GM21515 (cell line): ENCODE measurements at regions not wholly inside any gene's neighbourhood (a gene's known extent, or its start where the extent isn't known, plus 50 kb on each side); places are given as distances from the start of the nearest gene placed in this dataset.

Experiments
- ATAC-seq: cut with Tn5 transposase; IDR thresholded peaks from one replicate; pipeline ENCODE4 v1.9.1; 2021; ENCODE audit not compliant: unreplicated experiment

DNA sequence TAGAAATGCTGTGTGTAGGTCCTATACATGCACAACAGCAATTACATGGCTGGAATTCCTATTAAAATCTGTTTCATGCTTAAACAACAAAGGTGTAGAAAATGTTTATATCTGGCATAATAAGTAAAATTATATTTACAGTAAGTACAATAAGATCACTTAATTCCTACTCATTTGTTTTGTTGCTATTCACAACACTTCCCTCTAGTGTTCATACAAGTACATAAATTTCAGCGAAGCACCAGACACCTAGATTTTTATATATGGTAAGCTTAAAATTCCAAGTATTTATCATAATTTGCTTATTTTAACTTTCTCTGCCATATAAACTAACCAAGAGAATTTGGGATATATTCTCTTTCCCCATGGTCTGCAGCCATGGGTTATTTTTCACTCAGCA, 51.8 kb upstream of the ANK3 start:
- ATAC-seq, result no peak

DNA sequence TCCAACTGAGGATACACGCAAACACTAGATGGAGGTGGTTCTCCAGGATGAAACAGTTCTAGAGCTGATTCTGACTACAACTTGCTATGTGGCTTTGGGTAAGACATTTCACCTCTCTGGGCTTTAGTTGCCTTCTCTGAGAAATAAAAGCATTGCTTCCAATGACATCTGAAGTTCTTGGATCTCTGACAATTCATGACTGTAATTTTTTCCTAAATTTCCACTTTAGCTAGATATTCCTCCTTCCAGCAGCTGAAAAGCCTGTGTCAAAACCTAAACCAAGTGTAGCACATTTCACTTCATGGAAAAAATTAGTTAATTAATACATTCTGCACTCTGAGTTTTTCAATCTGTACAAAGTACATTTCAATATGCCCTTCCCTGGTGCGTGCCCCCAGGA, 50.0 kb upstream of the ANK3 start:
- no peak for ATAC-seq
